IPS-18a (cell line): ENCODE measurements at regions not wholly inside any gene's neighbourhood (a gene's known extent, or its start where the extent isn't known, plus 50 kb on each side); places are given as distances from the start of the nearest gene placed in this dataset.

Experiments
- H3K27ac ChIP-seq: one replicate; pipeline ENCODE4 v1.5.1; 2013; ENCODE audit warnings: low read length
- H3K27me3 ChIP-seq: one replicate; pipeline ENCODE4 v1.6.1; 2013; ENCODE audit warnings: mild to moderate bottlenecking, low read length; ENCODE audit not compliant: control insufficient read depth, insufficient read depth
- H3K36me3 ChIP-seq: one replicate; pipeline ENCODE4 v1.6.1; 2013; ENCODE audit warnings: low read depth, low read length; ENCODE audit not compliant: control insufficient read depth
- H3K4me1 ChIP-seq: one replicate; pipeline ENCODE4 v1.6.1; 2013; ENCODE audit warnings: low read depth, low read length; ENCODE audit not compliant: control insufficient read depth
- H3K4me3 ChIP-seq: one replicate; pipeline ENCODE4 v1.5.1; 2013; ENCODE audit warnings: low read length
- H3K9ac ChIP-seq: one replicate; pipeline ENCODE4 v1.6.1; 2013; ENCODE audit warnings: mild to moderate bottlenecking, low read length, moderate library complexity
- H3K9me3 ChIP-seq: one replicate; pipeline ENCODE4 v1.6.1; 2013; ENCODE audit warnings: low read depth, low read length; ENCODE audit not compliant: control insufficient read depth

- Histone ChIP-seq H3K27ac (no peak overlapping the region), H3K27me3 (no peaks in the 10 kb centered on the region), H3K4me3 (no peak overlapping the region), H3K9me3 (no peaks in the 10 kb centered on the region), H3K9ac (no peak overlapping the region), H3K36me3 (no peaks in the 10 kb centered on the region), H3K4me1 (no peaks in the 10 kb centered on the region)
Measured at GRCh38 chr9:88053856-88054501, 79.6 kb upstream of the CDK20 start.

- no peak overlapping the region for H3K4me3 ChIP-seq
- no peaks in the 10 kb centered on the region for H3K27me3 ChIP-seq
- H3K4me1 ChIP-seq: no peaks in the 10 kb centered on the region
- H3K36me3 ChIP-seq: no peaks in the 10 kb centered on the region
- H3K9me3 ChIP-seq: no peaks in the 10 kb centered on the region
- no peak overlapping the region for H3K9ac ChIP-seq
- H3K27ac ChIP-seq: no peak overlapping the region
Measured at GRCh38 chr9:88052321-88052965, 78.1 kb upstream of the CDK20 start.

GRCh38 chr9:88051138-88051537 lies 76.8 kb upstream of the CDK20 start:
- Histone ChIP-seq H3K4me3 (no peak overlapping the region), H3K9me3 (no peaks in the 10 kb centered on the region), H3K27me3 (no peaks in the 10 kb centered on the region), H3K9ac (no peak overlapping the region), H3K27ac (no peak overlapping the region), H3K36me3 (no peaks in the 10 kb centered on the region), H3K4me1 (peaks cover 6% of the 10 kb centered on the region)

- H3K9ac ChIP-seq: no peak overlapping the region
- peaks cover 9% of the 10 kb centered on the region for H3K4me1 ChIP-seq
- no peaks in the 10 kb centered on the region for H3K27me3 ChIP-seq
- H3K36me3 ChIP-seq: no peaks in the 10 kb centered on the region
- no peak overlapping the region for H3K4me3 ChIP-seq
- H3K27ac ChIP-seq: no peak overlapping the region
- peaks cover under 1% of the 10 kb centered on the region for H3K9me3 ChIP-seq
Measured at GRCh38 chr9:88049677-88050307, 75.5 kb upstream of the CDK20 start.

- Histone ChIP-seq H3K4me3 (no peak overlapping the region), H3K4me1 (peaks cover 9% of the 10 kb centered on the region), H3K36me3 (no peaks in the 10 kb centered on the region), H3K27ac (no peak overlapping the region), H3K27me3 (no peaks in the 10 kb centered on the region), H3K9me3 (peaks cover 14% of the 10 kb centered on the region), H3K9ac (no peak overlapping the region)
Measured at GRCh38 chr9:88046542-88046941, 72.2 kb upstream of the CDK20 start.

- H3K9me3 ChIP-seq: peaks cover 14% of the 10 kb centered on the region
Measured at GRCh38 chr9:88045686-88046085, 71.4 kb upstream of the CDK20 start.

GRCh38 chr9:88044200-88044599 lies 69.9 kb upstream of the CDK20 start:
- no peak overlapping the region for H3K27ac ChIP-seq
- no peak overlapping the region for H3K9ac ChIP-seq
- no peaks in the 10 kb centered on the region for H3K27me3 ChIP-seq
- peaks cover 14% of the 10 kb centered on the region for H3K9me3 ChIP-seq
- no peak overlapping the region for H3K4me3 ChIP-seq
- H3K36me3 ChIP-seq: no peaks in the 10 kb centered on the region
- peaks cover 9% of the 10 kb centered on the region for H3K4me1 ChIP-seq

More at GRCh38 chr9:88045686-88046085, 71.4 kb upstream of the CDK20 start:
- Histone ChIP-seq H3K9ac (no peak overlapping the region), H3K36me3 (no peaks in the 10 kb centered on the region), H3K27ac (no peak overlapping the region), H3K27me3 (no peaks in the 10 kb centered on the region), H3K4me1 (peaks cover 9% of the 10 kb centered on the region), H3K4me3 (no peak overlapping the region)

- Histone ChIP-seq H3K4me3 (no peak overlapping the region), H3K9me3 (peaks cover 14% of the 10 kb centered on the region), H3K27ac (no peak overlapping the region), H3K36me3 (no peaks in the 10 kb centered on the region), H3K27me3 (no peaks in the 10 kb centered on the region), H3K9ac (no peak overlapping the region), H3K4me1 (peaks cover 9% of the 10 kb centered on the region)
Measured at GRCh38 chr9:88043647-88044046, 69.3 kb upstream of the CDK20 start.

- H3K36me3 ChIP-seq: no peaks in the 10 kb centered on the region
- peaks cover 6% of the 10 kb centered on the region for H3K4me1 ChIP-seq
- no peaks in the 10 kb centered on the region for H3K27me3 ChIP-seq
- no peak overlapping the region for H3K9ac ChIP-seq
- peaks cover 32% of the 10 kb centered on the region for H3K9me3 ChIP-seq
- H3K4me3 ChIP-seq: no peak overlapping the region
- no peak overlapping the region for H3K27ac ChIP-seq
Measured at GRCh38 chr9:88041447-88041846, 67.1 kb upstream of the CDK20 start.

- no peaks in the 10 kb centered on the region for H3K36me3 ChIP-seq
- no peaks in the 10 kb centered on the region for H3K27me3 ChIP-seq
- H3K4me3 ChIP-seq: no peak overlapping the region
- no peak overlapping the region for H3K27ac ChIP-seq
- H3K9ac ChIP-seq: no peak overlapping the region
- H3K9me3 ChIP-seq: peaks cover 19% of the 10 kb centered on the region
- no peaks in the 10 kb centered on the region for H3K4me1 ChIP-seq
Measured at GRCh38 chr9:88037285-88037845, 63.0 kb upstream of the CDK20 start.

GRCh38 chr9:88034964-88035363 lies 60.6 kb upstream of the CDK20 start:
- Histone ChIP-seq H3K36me3 (no peaks in the 10 kb centered on the region), H3K4me1 (no peaks in the 10 kb centered on the region), H3K9me3 (peaks cover 19% of the 10 kb centered on the region), H3K27me3 (no peaks in the 10 kb centered on the region), H3K4me3 (no peak overlapping the region), H3K27ac (no peak overlapping the region), H3K9ac (no peak overlapping the region)
